ENCODE measurements at regions not wholly inside any gene's neighbourhood (a gene's known extent, or its start where the extent isn't known, plus 50 kb on each side); places are given as distances from the start of the nearest gene placed in this dataset.
"Not testable (repeated sequence)": the region's sequence is repeated elsewhere in the genome, so short reads cannot be mapped to it uniquely, and the experiment has no call there.

- no peak for DNase-seq (ENCODE audit: low read depth in 2 of 2)
These were observed 287.1 kb downstream of the LTN1 start for GRCh38 chr21:28705616-28706015.

DNA sequence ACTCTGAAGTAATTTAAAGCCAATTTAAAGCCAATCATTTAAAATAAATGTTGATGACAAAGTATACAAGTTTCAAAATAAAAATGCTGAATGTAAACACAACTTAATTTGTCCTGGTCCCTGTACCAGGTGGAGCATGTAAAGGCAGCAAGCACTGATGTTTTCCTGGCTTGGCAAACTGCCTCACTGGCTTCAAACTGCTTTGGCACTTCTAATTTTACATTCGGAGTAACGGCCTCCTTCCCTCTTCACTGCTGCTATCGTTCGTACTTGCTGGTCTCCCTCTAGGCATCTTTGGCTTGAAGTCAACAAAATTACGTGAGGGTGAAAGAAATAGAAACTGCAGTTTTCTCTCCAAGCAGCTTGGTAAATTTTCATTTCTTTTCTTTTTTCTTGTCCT lies 287.9 kb downstream of the LTN1 start:
- no peak for DNase-seq (ENCODE audit: low read depth in 2 of 2)

DNA sequence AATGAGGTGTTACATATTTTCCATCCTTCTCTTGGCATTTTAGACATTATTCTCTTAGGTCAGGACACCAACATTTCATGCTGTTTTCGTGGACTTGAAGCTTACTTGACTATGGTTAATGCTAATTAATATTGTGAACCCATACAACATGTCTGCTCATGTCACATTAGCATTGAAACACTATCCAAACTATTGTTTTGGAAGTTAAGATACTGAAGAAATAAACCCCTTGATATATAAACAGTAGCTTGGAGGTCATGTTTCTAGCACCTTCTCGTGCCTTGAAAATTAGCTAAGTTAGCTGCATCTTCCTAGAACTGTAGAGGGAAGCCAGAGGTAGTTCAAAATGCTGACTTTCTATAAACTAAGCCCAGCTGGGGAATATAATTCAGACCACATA lies 288.8 kb downstream of the LTN1 start:
- DNase-seq (ENCODE audit: low read depth in 2 of 2) = no peak

- no peak for DNase-seq (ENCODE audit: low read depth in 2 of 2)
These were observed 292.9 kb downstream of the LTN1 start for GRCh38 chr21:28699596-28700259.

- no peak for DNase-seq (ENCODE audit: low read depth in 2 of 2)
These were observed 293.5 kb downstream of the LTN1 start for GRCh38 chr21:28699186-28699585.

- no peak for DNase-seq (ENCODE audit: low read depth in 2 of 2)
These were observed 295.8 kb downstream of the LTN1 start for GRCh38 chr21:28696844-28697410.

DNA sequence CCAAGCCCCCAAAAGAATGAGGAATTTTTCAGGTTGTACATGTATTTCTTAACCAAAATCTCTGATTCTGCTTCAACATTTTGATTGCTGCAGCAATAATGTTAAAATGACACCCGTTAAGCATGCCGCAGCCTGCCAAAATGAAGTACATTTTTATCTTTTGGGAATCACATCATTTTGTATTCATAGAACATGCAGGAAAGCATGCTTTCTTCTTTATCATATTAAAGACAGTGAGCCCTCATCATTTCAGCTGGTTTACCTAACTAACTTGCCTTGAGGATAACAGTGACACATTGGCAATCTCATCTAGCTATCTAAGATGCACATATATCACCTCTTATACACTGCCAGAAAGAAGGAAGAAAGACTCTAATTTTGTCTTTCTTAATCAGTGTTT lies 299.2 kb downstream of the LTN1 start:
- DNase-seq (ENCODE audit: low read depth in 2 of 2) = no peak

GRCh38 chr21:28690196-28690595 lies 302.5 kb downstream of the LTN1 start:
- DNase-seq (ENCODE audit: low read depth in 2 of 2) = no peak

GRCh38 chr21:28688381-28688780 lies 304.3 kb downstream of the LTN1 start:
- DNase-seq (ENCODE audit: low read depth in 2 of 2) = no peak

GRCh38 chr21:28687586-28687985 lies 305.1 kb downstream of the LTN1 start:
- DNase-seq (ENCODE audit: low read depth in 2 of 2) = peak in 1 of 2 donors; percentile 6

GRCh38 chr21:28683982-28684752 lies 308.5 kb downstream of the LTN1 start:
- DNase-seq (ENCODE audit: low read depth in 2 of 2) = no peak

- DNase-seq (ENCODE audit: low read depth in 2 of 2) = not testable (repeated sequence)
These were observed 309.8 kb downstream of the LTN1 start for GRCh38 chr21:28682884-28683283.

- not testable (repeated sequence) for DNase-seq (ENCODE audit: low read depth in 2 of 2)
These were observed 315.6 kb downstream of the LTN1 start for GRCh38 chr21:28677096-28677495.

GRCh38 chr21:28675331-28676041 lies 317.2 kb downstream of the LTN1 start:
- peak; percentile 40 to 70 for DNase-seq (ENCODE audit: low read depth in 2 of 2)

DNA sequence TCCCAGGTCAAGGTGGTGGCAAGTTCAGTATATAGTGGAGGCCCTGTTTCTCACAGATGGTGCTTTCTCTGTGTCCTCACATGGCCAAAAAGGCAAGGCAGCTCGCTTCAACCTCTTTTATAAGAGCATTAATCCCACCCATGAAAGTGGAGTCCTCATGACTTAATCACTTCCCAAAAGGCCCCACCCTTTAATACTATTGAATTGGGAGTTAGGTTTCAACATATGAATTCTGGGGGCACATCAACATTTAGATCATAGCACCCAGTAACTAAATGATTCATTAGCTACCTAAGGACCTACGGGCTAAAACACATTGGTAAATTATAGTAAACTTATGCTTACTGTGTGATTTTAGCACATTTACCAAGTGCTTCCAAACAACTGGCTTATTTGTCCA lies 317.9 kb downstream of the LTN1 start:
- DNase-seq (ENCODE audit: low read depth in 2 of 2) = peak in 1 of 2 donors; percentile 3

GRCh38 chr21:28671549-28672195 lies 321.0 kb downstream of the LTN1 start:
- DNase-seq (ENCODE audit: low read depth in 2 of 2) = peak in 1 of 2 donors; percentile 73

DNA sequence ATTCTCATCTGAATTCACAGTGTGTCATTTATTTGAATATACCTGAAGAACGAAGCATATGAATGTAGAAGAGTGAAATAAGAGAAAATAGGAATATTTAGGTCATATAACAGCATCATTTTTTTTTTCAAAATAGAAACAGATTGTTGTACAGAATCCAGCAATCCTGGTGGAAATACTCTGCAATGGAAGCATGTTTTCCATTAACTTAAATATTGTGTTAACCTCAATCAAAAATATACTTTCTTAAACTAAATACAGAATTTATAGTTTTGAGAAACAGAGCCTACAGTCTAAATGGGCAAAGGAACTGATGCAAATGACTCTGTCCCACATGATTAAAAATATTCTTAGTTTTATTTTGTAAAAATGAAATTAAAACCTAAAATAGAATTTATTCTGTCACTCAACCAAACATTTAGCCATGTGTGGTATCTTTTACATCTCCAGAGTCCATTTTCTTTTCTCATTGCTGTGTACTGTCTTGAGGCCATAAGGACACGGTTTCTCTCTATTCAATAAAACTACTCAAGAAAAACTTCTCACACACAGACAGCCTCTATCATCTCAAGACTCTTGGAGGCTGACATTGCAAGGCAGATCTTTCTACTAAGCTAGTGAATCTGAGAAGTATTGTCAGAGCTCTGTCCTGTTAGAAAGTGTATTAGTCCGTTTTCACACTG lies 322.6 kb downstream of the LTN1 start:
- no peak for DNase-seq (ENCODE audit: low read depth in 2 of 2)

GRCh38 chr21:28669321-28669720 lies 323.4 kb downstream of the LTN1 start:
- DNase-seq (ENCODE audit: low read depth in 2 of 2) = peak in 1 of 2 donors; percentile 4

GRCh38 chr21:28663754-28664153 lies 328.9 kb downstream of the LTN1 start:
- no peak for DNase-seq (ENCODE audit: low read depth in 2 of 2)

DNA sequence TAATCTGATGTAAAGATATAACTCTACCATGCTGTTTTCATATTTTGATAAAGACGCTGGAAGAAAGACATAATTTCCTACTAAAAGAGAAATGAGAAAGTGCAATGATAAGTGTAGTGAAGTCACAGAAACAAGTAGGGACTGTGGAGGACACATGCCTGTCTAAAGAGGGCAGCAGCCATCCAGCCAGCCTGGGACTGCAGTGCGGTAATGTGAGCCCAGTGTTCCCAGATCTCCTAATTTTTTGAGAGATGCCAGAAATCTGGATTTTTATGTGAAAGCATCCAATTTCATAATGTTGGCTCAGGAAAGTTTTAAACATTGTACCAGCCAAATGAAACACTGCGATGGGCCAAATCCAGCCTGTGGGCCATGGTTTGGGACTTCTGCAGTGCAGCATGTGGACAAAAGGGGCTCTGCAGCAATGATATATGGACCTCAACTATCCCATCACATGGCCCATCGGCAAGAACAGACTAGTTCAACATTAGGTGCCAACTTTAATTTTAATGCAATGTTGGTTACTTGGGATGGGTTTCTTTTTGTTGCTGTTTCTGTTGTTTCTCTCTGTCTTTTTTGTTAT lies 329.5 kb downstream of the LTN1 start:
- DNase-seq (ENCODE audit: low read depth in 2 of 2) = no peak

DNA sequence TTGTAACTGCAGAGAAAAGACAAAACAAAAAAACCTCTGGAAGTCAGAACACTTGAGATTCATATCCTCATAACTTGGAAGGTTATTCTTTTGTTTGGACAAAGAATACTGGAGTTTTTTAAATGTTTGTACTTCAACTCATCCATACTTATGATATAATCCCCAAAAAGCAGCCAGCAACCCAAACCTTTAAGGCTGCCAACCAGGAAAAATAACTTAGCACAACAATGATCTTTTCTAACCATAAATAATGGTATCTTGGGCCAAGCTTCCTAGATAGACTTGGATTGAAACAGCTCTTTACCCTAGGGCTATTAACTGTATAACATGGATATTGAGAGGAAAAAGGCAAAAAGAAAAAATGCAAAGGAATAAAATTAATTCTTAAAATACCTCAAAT lies 335.1 kb downstream of the LTN1 start:
- no peak for DNase-seq (ENCODE audit: low read depth in 2 of 2)

Data from lung microvascular endothelial cell (primary cell).